GM08714 (cell line): ENCODE measurements at regions not wholly inside any gene's neighbourhood (a gene's known extent, or its start where the extent isn't known, plus 50 kb on each side); places are given as distances from the start of the nearest gene placed in this dataset.

Experiments
- H3K4me3 ChIP-seq: fragments of 200-500 bp; sonication (Bioruptor generic); 2 replicates; pipeline ENCODE4 v1.5.1; 2014; ENCODE audit warnings: mild to moderate bottlenecking, low read length, inconsistent platforms
- ZNF274 ChIP-seq: IDR thresholded peaks from 2 replicates; pipeline ENCODE4 v1.6.1; 2012; ENCODE audit warnings: mild to moderate bottlenecking, low read depth, low read length

DNA sequence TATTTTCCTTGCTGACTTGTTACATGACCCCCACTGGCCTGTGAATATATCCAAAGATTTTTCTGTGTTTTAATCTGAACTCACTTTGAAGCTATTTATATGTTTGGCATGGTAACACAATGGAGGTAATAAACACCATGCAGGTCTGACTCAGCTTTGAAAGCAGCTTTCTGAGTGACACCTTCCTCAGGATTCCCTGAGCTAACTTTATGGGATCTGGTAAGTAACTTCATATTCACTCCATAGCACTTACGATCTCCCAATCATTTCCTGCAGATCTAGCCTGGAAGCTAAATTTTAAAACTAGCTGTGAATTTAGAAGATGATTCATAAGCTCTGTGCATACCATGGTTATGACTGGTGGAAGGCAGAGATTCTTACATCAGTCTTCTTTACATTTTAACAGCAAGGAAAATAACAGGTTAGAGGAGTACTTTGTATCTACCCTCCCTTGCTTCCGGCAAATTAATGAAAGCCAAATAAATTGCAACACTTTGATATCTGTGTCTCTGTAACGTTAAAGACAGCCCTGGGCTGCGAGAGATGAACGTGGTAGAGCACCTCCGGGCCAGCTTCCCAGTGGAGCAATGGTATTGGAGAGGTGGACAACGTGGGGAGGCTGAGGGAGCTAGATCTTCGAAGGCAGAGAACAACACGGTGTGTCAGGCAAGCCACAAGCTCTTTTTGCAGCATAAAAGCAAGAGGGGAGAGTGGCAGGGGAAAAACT lies 170.2 kb upstream of the KLF14 start:
- H3K4me3 ChIP-seq, result no peak overlapping the region

GRCh38 chr7:130904792-130905191 lies 170.8 kb upstream of the KLF14 start:
- no peak for TF ChIP-seq ZNF274
- no peak overlapping the region for H3K4me3 ChIP-seq

More for the DNA sequence above, 170.2 kb upstream of the KLF14 start:
- TF ChIP-seq ZNF274, result no peak

GRCh38 chr7:130906575-130906974 lies 172.6 kb upstream of the KLF14 start:
- no peak overlapping the region for H3K4me3 ChIP-seq
- no peak for TF ChIP-seq ZNF274

DNA sequence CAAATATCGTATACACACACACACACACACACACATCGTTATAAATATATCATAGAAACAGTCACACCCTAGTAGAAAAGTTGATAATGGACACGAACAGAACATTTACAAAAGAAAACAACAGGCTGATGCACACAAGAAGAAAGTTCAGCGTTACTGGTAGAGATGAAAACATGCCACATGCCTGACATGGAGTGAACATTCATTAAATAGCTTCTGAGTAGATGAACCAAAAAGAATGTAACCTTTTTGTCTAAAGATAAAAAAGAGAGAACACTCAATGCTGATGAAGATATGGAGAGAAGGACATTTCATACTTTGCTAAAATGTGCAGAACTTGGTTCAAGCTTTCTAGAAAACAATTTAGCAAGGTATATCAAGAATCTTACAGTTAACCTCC lies 173.4 kb upstream of the KLF14 start:
- no peak for TF ChIP-seq ZNF274
- no peak overlapping the region for H3K4me3 ChIP-seq

- no peak for TF ChIP-seq ZNF274
- H3K4me3 ChIP-seq, result no peak overlapping the region
These were observed 174.5 kb upstream of the KLF14 start for GRCh38 chr7:130908345-130909160.

GRCh38 chr7:130909161-130909836 lies 175.3 kb upstream of the KLF14 start:
- no peak for TF ChIP-seq ZNF274
- H3K4me3 ChIP-seq, result no peak overlapping the region

GRCh38 chr7:130909881-130910672 lies 176.1 kb upstream of the KLF14 start:
- TF ChIP-seq ZNF274, result no peak
- no peak overlapping the region for H3K4me3 ChIP-seq

DNA sequence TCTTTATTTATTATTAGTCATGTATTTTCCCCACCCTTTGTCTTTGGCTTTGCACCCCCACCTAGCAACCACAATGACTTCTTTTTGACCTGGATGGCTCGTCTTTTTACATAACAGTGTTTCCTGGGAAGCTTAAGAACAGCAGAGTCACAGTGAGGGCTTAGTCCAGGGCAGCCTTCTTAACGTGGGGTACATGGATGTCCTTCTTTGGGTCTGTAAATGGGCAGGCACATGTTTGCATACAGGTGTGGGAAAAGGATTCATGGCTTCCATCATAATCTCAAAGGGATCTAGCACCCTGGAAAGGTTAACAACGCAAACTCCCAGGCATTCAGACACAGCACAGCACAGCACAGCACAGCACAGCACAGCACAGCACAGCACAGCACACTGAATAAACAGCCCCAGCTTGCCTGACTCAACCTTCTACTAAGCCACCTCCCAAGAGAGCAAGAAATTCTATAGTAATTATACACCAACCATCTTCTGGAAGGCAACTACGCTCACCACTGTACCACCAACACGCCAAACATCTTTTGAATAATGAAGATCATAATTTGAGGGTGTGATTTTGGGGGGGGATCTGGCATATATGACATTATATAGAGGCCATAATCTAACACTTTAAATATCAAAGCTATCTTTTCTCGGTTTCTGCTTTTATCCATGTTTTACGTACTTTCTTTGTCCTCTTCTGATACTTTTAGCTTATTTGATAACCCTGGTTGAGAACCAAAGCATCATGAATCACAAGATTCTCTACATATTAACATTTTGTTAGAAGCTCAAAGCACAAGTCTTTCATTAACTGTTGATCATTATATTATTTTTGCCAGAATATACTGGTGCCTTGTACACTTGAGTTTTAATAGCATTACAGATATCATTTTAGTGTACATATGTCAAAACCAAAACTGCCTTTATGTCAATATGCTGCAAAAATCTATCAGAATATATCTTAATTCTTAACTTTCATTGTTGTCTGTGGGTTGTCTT lies 177.2 kb upstream of the KLF14 start:
- H3K4me3 ChIP-seq, result peak overlapping the region; percentile 2
- no peak for TF ChIP-seq ZNF274

- peak overlapping the region; percentile 90 for H3K4me3 ChIP-seq
- TF ChIP-seq ZNF274, result no peak
These were observed 178.3 kb upstream of the KLF14 start for GRCh38 chr7:130912082-130912861.

- H3K4me3 ChIP-seq, result peak overlapping the region; percentile 90
- TF ChIP-seq ZNF274, result no peak
These were observed 179.0 kb upstream of the KLF14 start for GRCh38 chr7:130912862-130913638.
